HEK293T (cell line): ENCODE measurements at regions not wholly inside any gene's neighbourhood (a gene's known extent, or its start where the extent isn't known, plus 50 kb on each side); places are given as distances from the start of the nearest gene placed in this dataset.

Experiments used
- CTCF ChIA-PET: fragments of 350-600 bp; formaldehyde crosslinking; extraction: SDS; loops from one replicate; lab custom pipeline; 2021; ENCODE audit warnings: antibody characterized with exemption, inconsistent platforms; lab: Yijun Ruan, JAX
- POLR2A ChIA-PET: fragments of 350-600 bp; formaldehyde crosslinking; extraction: SDS; loops from one replicate; lab custom pipeline; 2020; ENCODE audit warnings: antibody characterized with exemption, inconsistent platforms; lab: Yijun Ruan, JAX
- DNase-seq: peaks from one replicate; pipeline ENCODE4 v3.0.0; 2012; ENCODE audit warnings: mixed read lengths; ENCODE audit errors: extremely low spot score
- ARNT ChIP-seq: fragments of 450-650 bp; IDR thresholded peaks from 2 replicates; pipeline ENCODE4 v1.6.1; 2017; ENCODE audit warnings: mild to moderate bottlenecking
- BHLHE40 ChIP-seq: fragments of 450-650 bp; IDR thresholded peaks from 2 replicates; pipeline ENCODE4 v1.6.1; 2016; ENCODE audit warnings: mild to moderate bottlenecking, moderate library complexity, borderline replicate concordance
- CTBP1 ChIP-seq: fragments of 450-650 bp; IDR thresholded peaks from 2 replicates; pipeline ENCODE4 v1.6.1; 2016; ENCODE audit warnings: borderline replicate concordance
- ELF4 ChIP-seq: fragments of 450-650 bp; IDR thresholded peaks from 2 replicates; pipeline ENCODE4 v1.6.1; 2017; ENCODE audit warnings: antibody characterized with exemption
- FOXA1 ChIP-seq: fragments of 450-650 bp; IDR thresholded peaks from 2 replicates; pipeline ENCODE4 v1.6.1; 2016; ENCODE audit warnings: mild to moderate bottlenecking
- FOXK2 ChIP-seq: fragments of 450-650 bp; IDR thresholded peaks from 2 replicates; pipeline ENCODE4 v1.6.1; 2016; ENCODE audit warnings: mild to moderate bottlenecking
- FOXM1 ChIP-seq: fragments of 450-650 bp; IDR thresholded peaks from 2 replicates; pipeline ENCODE4 v1.6.1; 2017; ENCODE audit warnings: mild to moderate bottlenecking, borderline replicate concordance
- HDGF ChIP-seq: fragments of 450-650 bp; IDR thresholded peaks from 2 replicates; pipeline ENCODE4 v1.6.1; 2017; ENCODE audit warnings: antibody characterized with exemption, borderline replicate concordance
- L3MBTL2 ChIP-seq: fragments of 450-650 bp; conservative IDR thresholded peaks from 2 replicates; pipeline ENCODE4 v1.6.1; 2016; ENCODE audit warnings: mild to moderate bottlenecking
- LEF1 ChIP-seq: fragments of 450-650 bp; IDR thresholded peaks from 2 replicates; pipeline ENCODE4 v1.6.1; 2017; ENCODE audit warnings: mild to moderate bottlenecking, borderline replicate concordance
- NFRKB ChIP-seq: fragments of 450-650 bp; IDR thresholded peaks from 2 replicates; pipeline ENCODE4 v1.6.1; 2016; ENCODE audit warnings: mild to moderate bottlenecking, moderate library complexity
- PKNOX1 ChIP-seq: fragments of 450-650 bp; IDR thresholded peaks from 2 replicates; pipeline ENCODE4 v1.6.1; 2016
- SP1 ChIP-seq: fragments of 450-650 bp; IDR thresholded peaks from 2 replicates; pipeline ENCODE4 v1.6.1; 2017
- SUZ12 ChIP-seq: fragments of 450-650 bp; IDR thresholded peaks from 2 replicates; pipeline ENCODE4 v1.6.1; 2016; ENCODE audit warnings: mild to moderate bottlenecking
- TARDBP ChIP-seq: fragments of 450-650 bp; IDR thresholded peaks from 2 replicates; pipeline ENCODE4 v1.6.1; 2016
- ZNF384 ChIP-seq: fragments of 450-650 bp; IDR thresholded peaks from 2 replicates; pipeline ENCODE4 v1.6.1; 2016

- CTCF ChIA-PET, result no interaction called here
- POLR2A ChIA-PET, result no interaction called here
- no peak for DNase-seq
- TF ChIP-seq L3MBTL2, result no peak
- TF ChIP-seq LEF1, result no peak
- no peak for TF ChIP-seq FOXK2
- no peak for TF ChIP-seq HDGF
- TF ChIP-seq CTBP1, result no peak
- TF ChIP-seq ELF4, result no peak
- TF ChIP-seq ZNF384, result no peak
- no peak for TF ChIP-seq SP1
- TF ChIP-seq FOXA1, result no peak
- TF ChIP-seq NFRKB, result no peak
- no peak for TF ChIP-seq PKNOX1
- no peak for TF ChIP-seq TARDBP
- no peak for TF ChIP-seq BHLHE40
- no peak for TF ChIP-seq SUZ12
- TF ChIP-seq FOXM1, result no peak
- TF ChIP-seq ARNT, result no peak
Measured at GRCh38 chr14:42307239-42307825, 700.7 kb downstream of the LRFN5 start.

DNA sequence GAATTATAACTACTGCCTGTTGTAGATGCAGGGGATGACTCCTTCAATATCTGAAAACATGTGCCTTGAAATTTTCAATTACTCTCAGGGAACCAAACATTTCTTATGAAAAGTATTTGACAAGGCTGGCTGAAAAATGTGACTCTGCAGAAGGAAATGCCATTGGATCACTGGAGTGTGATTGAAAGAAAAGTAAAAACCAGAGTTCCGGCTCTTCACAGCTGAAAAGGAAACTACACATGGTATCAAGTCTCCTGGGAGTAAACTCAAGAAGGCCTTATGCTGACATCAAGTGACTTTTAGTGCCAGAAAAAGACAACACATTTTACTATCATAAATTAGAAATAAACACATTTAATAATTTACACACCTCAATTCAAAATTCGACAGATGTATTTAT, 693.0 kb downstream of the LRFN5 start:
- CTCF ChIA-PET, result no interaction called here
- TF ChIP-seq FOXM1 (no peak), ELF4 (no peak)
- POLR2A ChIA-PET, result no interaction called here
- DNase-seq, result no peak

DNA sequence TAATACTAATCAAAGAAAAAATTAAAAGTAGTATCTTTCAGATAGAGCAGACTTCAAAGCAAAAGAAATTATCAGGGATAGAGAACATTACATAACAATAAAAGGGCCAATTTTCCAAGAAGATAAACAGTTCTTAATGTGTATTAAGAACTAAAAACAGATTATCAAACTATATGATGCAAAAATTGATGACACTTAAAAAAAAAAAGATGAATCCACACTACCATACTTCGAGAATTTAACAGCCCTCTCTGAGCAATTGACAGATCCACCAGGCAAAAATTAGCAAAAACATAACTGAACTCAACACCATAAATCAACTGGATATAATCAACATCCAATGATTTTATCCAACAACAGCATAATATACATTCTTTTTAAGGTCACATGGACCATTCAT, 686.5 kb downstream of the LRFN5 start:
- POLR2A ChIA-PET, result no interaction called here
- DNase-seq, result no peak
- TF ChIP-seq TARDBP (no peak), HDGF (no peak), FOXK2 (no peak)
- CTCF ChIA-PET, result no interaction called here

DNA sequence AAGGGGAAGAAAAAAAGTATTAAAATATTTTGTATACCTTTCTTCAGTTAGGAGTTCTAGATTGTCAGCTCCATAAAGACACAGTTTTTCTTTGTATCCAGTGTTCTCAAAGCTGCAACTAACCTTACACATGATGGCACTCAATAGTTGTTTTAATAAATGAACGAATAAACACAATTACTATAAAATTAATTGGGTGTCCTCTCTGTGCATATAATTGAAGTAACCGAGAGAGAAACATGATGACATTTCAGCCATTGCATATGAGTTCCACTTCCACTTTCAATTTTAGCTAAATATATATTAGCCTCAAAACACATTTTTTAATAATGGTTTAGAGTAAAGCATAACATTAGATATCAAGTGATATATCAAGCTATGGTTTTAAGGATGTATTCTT, 671.2 kb downstream of the LRFN5 start:
- no peak for DNase-seq
- TF ChIP-seq ARNT (no peak), NFRKB (no peak), TARDBP (no peak), BHLHE40 (no peak), ZNF384 (no peak), ELF4 (no peak), LEF1 (no peak), HDGF (no peak), CTBP1 (no peak), L3MBTL2 (no peak), SP1 (no peak)
- POLR2A ChIA-PET, result no interaction called here
- CTCF ChIA-PET, result no interaction called here

GRCh38 chr14:42269234-42269633, 662.6 kb downstream of the LRFN5 start:
- DNase-seq, result no peak
- ChIA-PET POLR2A (no interaction called here), CTCF (no interaction called here)
- TF ChIP-seq CTBP1 (no peak), ZNF384 (no peak), HDGF (no peak), NFRKB (no peak), BHLHE40 (no peak), FOXA1 (no peak)

- CTCF ChIA-PET, result no interaction called here
- no peak for DNase-seq
- no peak for TF ChIP-seq BHLHE40
- TF ChIP-seq NFRKB, result no peak
- TF ChIP-seq HDGF, result no peak
- no peak for TF ChIP-seq TARDBP
- no peak for TF ChIP-seq SP1
- no peak for TF ChIP-seq ELF4
- TF ChIP-seq L3MBTL2, result no peak
- POLR2A ChIA-PET, result no interaction called here
Measured at GRCh38 chr14:42248131-42248530, 641.5 kb downstream of the LRFN5 start.

- DNase-seq, result no peak
- ChIA-PET CTCF (no interaction called here), POLR2A (no interaction called here)
- no peak for TF ChIP-seq HDGF
- TF ChIP-seq L3MBTL2, result no peak
- no peak for TF ChIP-seq BHLHE40
- TF ChIP-seq NFRKB, result no peak
- TF ChIP-seq FOXK2, result no peak
- no peak for TF ChIP-seq ELF4
- TF ChIP-seq SP1, result no peak
- no peak for TF ChIP-seq ARNT
- no peak for TF ChIP-seq FOXA1
- TF ChIP-seq SUZ12, result no peak
- TF ChIP-seq ZNF384, result no peak
- no peak for TF ChIP-seq TARDBP
- TF ChIP-seq PKNOX1, result no peak
- no peak for TF ChIP-seq CTBP1
- TF ChIP-seq LEF1, result no peak
- no peak for TF ChIP-seq FOXM1
Measured at GRCh38 chr14:42241101-42241500, 634.4 kb downstream of the LRFN5 start.
